ENCODE measurements at regions not wholly inside any gene's neighbourhood (a gene's known extent, or its start where the extent isn't known, plus 50 kb on each side); places are given as distances from the start of the nearest gene placed in this dataset.

GRCh38 chr5:68798877-68799843, 294.7 kb upstream of the SLC30A5 start:
- TF ChIP-seq CTCF (IDR thresholded peaks at IDR 0.05), result no peak
- no peak for TF ChIP-seq REST (IDR thresholded peaks at IDR 0.05; ENCODE audit: insufficient read depth in 1 of 2, low read depth in 2 of 2, low read length in 1 of 2)
